Neural progenitor cell (in vitro differentiated cells): ENCODE measurements at regions not wholly inside any gene's neighbourhood (a gene's known extent, or its start where the extent isn't known, plus 50 kb on each side); places are given as distances from the start of the nearest gene placed in this dataset.

Source experiments
- DNase-seq: peaks from one replicate; pipeline ENCODE4 v3.0.0-alpha.2; 2016; ENCODE audit warnings: low spot score
- H2AFZ ChIP-seq: fragments of 200-600 bp; sonication (generic); replicated peaks from 2 replicates; pipeline ENCODE4 v1.6.1; 2016; ENCODE audit warnings: antibody characterized with exemption
- H3F3A ChIP-seq: fragments of 200-600 bp; sonication (generic); 2 replicates; pipeline ENCODE4 v1.6.1; 2016; ENCODE audit warnings: antibody characterized with exemption, low read depth
- H3K27ac ChIP-seq: fragments of 200-600 bp; sonication (generic); 2 replicates; pipeline ENCODE4 v1.5.1; 2016; ENCODE audit warnings: mild to moderate bottlenecking
- H3K27me3 ChIP-seq: fragments of 200-600 bp; sonication (generic); 2 replicates; pipeline ENCODE4 v1.6.1; 2016; ENCODE audit warnings: mild to moderate bottlenecking, moderate library complexity
- H3K36me3 ChIP-seq: fragments of 200-600 bp; sonication (generic); 2 replicates; pipeline ENCODE4 v1.5.1; 2016
- H3K4me1 ChIP-seq: fragments of 200-600 bp; sonication (generic); 2 replicates; pipeline ENCODE4 v1.6.1; 2016; ENCODE audit warnings: mixed run types
- H3K4me2 ChIP-seq: fragments of 200-600 bp; sonication (generic); 2 replicates; pipeline ENCODE4 v1.6.1; 2016
- H3K4me3 ChIP-seq: fragments of 200-600 bp; sonication (generic); 2 replicates; pipeline ENCODE4 v1.5.1; 2016
- H3K79me2 ChIP-seq: fragments of 200-600 bp; sonication (generic); 2 replicates; pipeline ENCODE4 v1.6.1; 2016; ENCODE audit warnings: low read depth
- H3K9ac ChIP-seq: fragments of 200-600 bp; sonication (generic); 2 replicates; pipeline ENCODE4 v1.6.1; 2016
- H3K9me3 ChIP-seq: fragments of 200-600 bp; sonication (generic); 2 replicates; pipeline ENCODE4 v1.5.1; 2016; ENCODE audit warnings: low read depth
- H4K20me1 ChIP-seq: fragments of 200-600 bp; sonication (generic); 2 replicates; pipeline ENCODE4 v1.6.1; 2016; ENCODE audit warnings: low read depth
- H3K27ac Mint-ChIP-seq: 3 replicates; pipeline ENCODE4 v1.8.0; 2021; ENCODE audit warnings: mixed read lengths
- H3K27me3 Mint-ChIP-seq: 2 replicates; pipeline ENCODE4 v1.8.0; 2022; ENCODE audit warnings: low read depth, mild to moderate bottlenecking, inconsistent platforms, moderate library complexity, mixed read lengths; ENCODE audit not compliant: insufficient read depth
- H3K36me3 Mint-ChIP-seq: 3 replicates; pipeline ENCODE4 v1.8.0; 2021; ENCODE audit warnings: mixed read lengths
- H3K4me1 Mint-ChIP-seq: 3 replicates; pipeline ENCODE4 v1.8.0; 2021; ENCODE audit warnings: mixed read lengths
- H3K4me3 Mint-ChIP-seq: 3 replicates; pipeline ENCODE4 v1.8.0; 2021; ENCODE audit warnings: mild to moderate bottlenecking, moderate library complexity, mixed read lengths
- H3K9me3 Mint-ChIP-seq: 3 replicates; pipeline ENCODE4 v1.8.0; 2020; ENCODE audit warnings: mixed read lengths
- CTCF ChIP-seq: fragments of 200-600 bp; sonication (generic); IDR thresholded peaks from 2 replicates; pipeline ENCODE4 v1.5.1; 2017; ENCODE audit warnings: antibody characterized with exemption, mild to moderate bottlenecking
- EZH2 ChIP-seq: fragments of 200-600 bp; sonication (generic); IDR thresholded peaks from 2 replicates; pipeline ENCODE4 v1.6.1; 2017; ENCODE audit warnings: antibody characterized with exemption, mild to moderate bottlenecking, moderate library complexity
- EZH2phosphoT487 ChIP-seq: fragments of 200-600 bp; sonication (generic); IDR thresholded peaks from 2 replicates; pipeline ENCODE4 v1.6.1; 2017; ENCODE audit warnings: antibody characterized with exemption

DNA sequence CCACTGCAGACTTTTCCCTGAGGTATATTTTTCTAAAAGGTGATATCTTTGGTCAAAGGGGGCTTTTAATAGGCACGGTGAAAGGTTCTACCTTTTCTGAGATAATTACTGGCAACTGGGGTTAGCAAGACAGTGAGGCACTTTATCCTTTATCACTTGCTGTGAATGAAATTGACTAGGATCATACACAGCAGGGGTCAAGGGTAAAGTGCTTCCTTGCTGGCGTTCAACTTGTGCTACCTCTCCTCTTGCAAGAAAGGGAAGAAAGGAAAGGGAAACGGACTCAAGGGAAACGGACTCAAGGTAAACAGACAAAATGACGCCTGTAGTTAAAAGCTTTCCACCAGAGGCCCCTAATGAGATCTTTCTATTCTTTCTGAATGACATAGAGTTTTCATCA is 78.6 kb upstream of the RAPGEF2 start:
- no peak for DNase-seq
- no peak overlapping the region for H2AFZ ChIP-seq
- TF ChIP-seq EZH2phosphoT487 (no peak), EZH2 (no peak), CTCF (no peak)
- peaks cover 23% of the 10 kb centered on the region for H3K4me1 Mint-ChIP-seq
- peaks cover 8% of the 10 kb centered on the region for H3F3A ChIP-seq
- no peaks in the 10 kb centered on the region for H3K36me3 Mint-ChIP-seq
- H4K20me1 ChIP-seq, result no peaks in the 10 kb centered on the region
- no peaks in the 10 kb centered on the region for H3K9me3 ChIP-seq
- H3K27ac ChIP-seq, result no peak overlapping the region
- peaks cover 4% of the 10 kb centered on the region for H3K27me3 Mint-ChIP-seq
- no peak overlapping the region for H3K4me3 Mint-ChIP-seq
- no peak overlapping the region for H3K4me3 ChIP-seq
- H3K27me3 ChIP-seq, result no peaks in the 10 kb centered on the region
- H3K79me2 ChIP-seq, result no peaks in the 10 kb centered on the region
- H3K4me2 ChIP-seq, result no peak overlapping the region
- no peaks in the 10 kb centered on the region for H3K36me3 ChIP-seq
- H3K27ac Mint-ChIP-seq, result no peak overlapping the region
- H3K4me1 ChIP-seq, result peaks cover 22% of the 10 kb centered on the region
- H3K9ac ChIP-seq, result no peak overlapping the region
- no peaks in the 10 kb centered on the region for H3K9me3 Mint-ChIP-seq

- peaks cover 2% of the 10 kb centered on the region for H3K27me3 Mint-ChIP-seq
- H3K4me3 ChIP-seq, result no peak overlapping the region
- no peak overlapping the region for H2AFZ ChIP-seq
- H3K4me1 ChIP-seq, result peaks cover 22% of the 10 kb centered on the region
- no peak for DNase-seq
- H3K4me1 Mint-ChIP-seq, result peaks cover 23% of the 10 kb centered on the region
- H3K36me3 ChIP-seq, result no peaks in the 10 kb centered on the region
- H3K9me3 Mint-ChIP-seq, result no peaks in the 10 kb centered on the region
- H3K79me2 ChIP-seq, result no peaks in the 10 kb centered on the region
- TF ChIP-seq EZH2, result no peak
- H3K36me3 Mint-ChIP-seq, result no peaks in the 10 kb centered on the region
- no peaks in the 10 kb centered on the region for H3K9me3 ChIP-seq
- H3K27ac ChIP-seq, result no peak overlapping the region
- H3F3A ChIP-seq, result peaks cover 8% of the 10 kb centered on the region
- H3K9ac ChIP-seq, result no peak overlapping the region
- H3K4me3 Mint-ChIP-seq, result no peak overlapping the region
- no peaks in the 10 kb centered on the region for H4K20me1 ChIP-seq
- no peak overlapping the region for H3K27ac Mint-ChIP-seq
- no peaks in the 10 kb centered on the region for H3K27me3 ChIP-seq
- H3K4me2 ChIP-seq, result no peak overlapping the region
These were observed 78.1 kb upstream of the RAPGEF2 start for GRCh38 chr4:159024828-159025227.

DNA sequence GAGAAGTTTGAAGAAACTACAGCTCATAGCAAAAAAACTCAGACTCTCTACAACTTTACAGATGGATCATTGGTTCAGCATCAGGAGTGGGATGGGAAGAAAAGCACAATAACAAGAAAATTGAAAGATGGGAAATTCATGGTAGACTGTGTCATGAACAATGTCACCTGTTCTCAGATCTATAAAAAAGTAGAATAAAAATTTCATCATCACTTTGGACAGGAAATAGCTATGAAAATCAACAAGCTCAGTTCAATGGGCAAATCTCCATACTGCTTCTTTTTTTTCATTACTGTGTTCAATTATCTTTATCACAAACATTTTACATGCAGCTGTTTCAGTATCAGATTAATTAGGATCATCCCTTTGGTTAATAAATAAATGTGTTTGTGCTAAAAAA is 76.5 kb upstream of the RAPGEF2 start:
- no peak overlapping the region for H3K27ac Mint-ChIP-seq
- H3K4me1 ChIP-seq, result peaks cover 21% of the 10 kb centered on the region
- H3K9ac ChIP-seq, result no peak overlapping the region
- H3K27me3 ChIP-seq, result no peaks in the 10 kb centered on the region
- peaks cover 2% of the 10 kb centered on the region for H3K27me3 Mint-ChIP-seq
- no peak for DNase-seq
- H3K9me3 Mint-ChIP-seq, result no peaks in the 10 kb centered on the region
- H4K20me1 ChIP-seq, result no peaks in the 10 kb centered on the region
- no peak for TF ChIP-seq EZH2
- peaks cover 8% of the 10 kb centered on the region for H3F3A ChIP-seq
- H3K4me3 ChIP-seq, result no peak overlapping the region
- H3K36me3 ChIP-seq, result no peaks in the 10 kb centered on the region
- H2AFZ ChIP-seq, result peak overlapping the region; percentile 9
- H3K36me3 Mint-ChIP-seq, result no peaks in the 10 kb centered on the region
- no peaks in the 10 kb centered on the region for H3K9me3 ChIP-seq
- no peak overlapping the region for H3K27ac ChIP-seq
- H3K4me2 ChIP-seq, result no peak overlapping the region
- H3K4me3 Mint-ChIP-seq, result no peak overlapping the region
- H3K4me1 Mint-ChIP-seq, result peaks cover 20% of the 10 kb centered on the region
- H3K79me2 ChIP-seq, result no peaks in the 10 kb centered on the region

- H3F3A ChIP-seq, result peaks cover 8% of the 10 kb centered on the region
- Mint-ChIP-seq H3K27ac (no peak overlapping the region), H3K27me3 (peaks cover 2% of the 10 kb centered on the region), H3K4me1 (peaks cover 12% of the 10 kb centered on the region), H3K9me3 (no peaks in the 10 kb centered on the region), H3K4me3 (no peak overlapping the region), H3K36me3 (no peaks in the 10 kb centered on the region)
- H3K79me2 ChIP-seq, result no peaks in the 10 kb centered on the region
- H3K4me1 ChIP-seq, result peaks cover 13% of the 10 kb centered on the region
- no peak overlapping the region for H3K27ac ChIP-seq
- DNase-seq, result no peak
- H3K27me3 ChIP-seq, result no peaks in the 10 kb centered on the region
- no peak overlapping the region for H2AFZ ChIP-seq
- H3K36me3 ChIP-seq, result no peaks in the 10 kb centered on the region
- no peak overlapping the region for H3K4me3 ChIP-seq
- H3K4me2 ChIP-seq, result no peak overlapping the region
- no peak overlapping the region for H3K9ac ChIP-seq
- H3K9me3 ChIP-seq, result no peaks in the 10 kb centered on the region
- no peaks in the 10 kb centered on the region for H4K20me1 ChIP-seq
- TF ChIP-seq EZH2phosphoT487 (no peak), EZH2 (no peak), CTCF (no peak)
These were observed 75.3 kb upstream of the RAPGEF2 start for GRCh38 chr4:159027535-159027934.
